GM13976 (cell line): ENCODE measurements at regions not wholly inside any gene's neighbourhood (a gene's known extent, or its start where the extent isn't known, plus 50 kb on each side); places are given as distances from the start of the nearest gene placed in this dataset.
"Not testable (repeated sequence)": the region's sequence is repeated elsewhere in the genome, so short reads cannot be mapped to it uniquely, and the experiment has no call there.

ENCODE experiments used
- DNase-seq: peaks from one replicate; pipeline ENCODE4 v3.0.0; 2012; ENCODE audit warnings: low spot score
- CTCF ChIP-seq: IDR thresholded peaks from 2 replicates; pipeline ENCODE4 v1.5.1; 2012; ENCODE audit warnings: borderline replicate concordance, mild to moderate bottlenecking; ENCODE audit not compliant: insufficient read depth; ENCODE audit errors: extremely low read depth, missing control alignments, control extremely low read depth
- in situ Hi-C: fragments of 300-500 bp; cut with MboI; formaldehyde crosslinking; loops from one replicate; pipeline ENCODE4 v1.12.0; 2022; ENCODE audit warnings: low sequenced_read_pairs, mixed read lengths, inconsistent platforms; ENCODE audit not compliant: unreplicated experiment

DNA sequence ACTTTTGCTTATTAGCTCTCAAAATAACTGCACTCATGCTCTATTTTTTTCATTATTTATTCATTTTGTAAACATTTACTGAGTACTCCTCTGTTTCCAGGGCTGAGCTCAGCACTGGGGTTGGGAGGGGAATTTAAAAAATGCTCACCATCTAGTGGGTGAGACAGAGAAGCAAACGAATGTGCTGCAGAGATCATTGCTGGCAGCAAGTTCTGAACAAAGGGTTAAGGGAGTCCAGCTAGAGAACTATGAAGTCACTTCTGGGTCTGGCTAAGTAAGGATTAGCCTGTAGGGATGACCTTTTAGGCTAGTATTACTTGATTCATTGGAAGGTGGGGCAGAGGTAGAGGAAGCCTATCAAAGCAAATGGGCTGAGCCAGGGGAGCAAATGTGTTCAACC lies 99.1 kb upstream of the ZNF644 start:
- in situ Hi-C loops = no loop called here
- no peak for TF ChIP-seq CTCF
- DNase-seq = no peak

DNA sequence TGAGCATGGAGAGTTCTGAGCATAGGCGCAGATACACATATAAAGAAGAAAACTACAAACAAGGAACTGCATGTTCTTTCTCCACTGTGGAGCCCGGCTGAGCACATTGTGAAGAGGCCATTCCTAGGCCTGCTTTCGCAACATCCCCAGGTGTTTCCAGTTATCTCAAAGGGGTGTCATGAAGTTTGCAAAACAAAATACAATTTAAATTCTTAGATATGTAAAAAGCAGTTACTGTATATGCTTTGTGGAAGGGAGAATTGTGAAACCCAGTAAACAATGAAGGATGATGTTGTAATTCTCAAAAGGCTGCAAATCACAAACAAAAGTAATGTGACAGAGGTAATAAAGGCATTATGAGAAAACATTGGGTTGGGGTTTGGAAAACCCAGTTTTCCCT lies 98.6 kb upstream of the ZNF644 start:
- in situ Hi-C loops = no loop called here
- TF ChIP-seq CTCF = no peak
- no peak for DNase-seq

DNA sequence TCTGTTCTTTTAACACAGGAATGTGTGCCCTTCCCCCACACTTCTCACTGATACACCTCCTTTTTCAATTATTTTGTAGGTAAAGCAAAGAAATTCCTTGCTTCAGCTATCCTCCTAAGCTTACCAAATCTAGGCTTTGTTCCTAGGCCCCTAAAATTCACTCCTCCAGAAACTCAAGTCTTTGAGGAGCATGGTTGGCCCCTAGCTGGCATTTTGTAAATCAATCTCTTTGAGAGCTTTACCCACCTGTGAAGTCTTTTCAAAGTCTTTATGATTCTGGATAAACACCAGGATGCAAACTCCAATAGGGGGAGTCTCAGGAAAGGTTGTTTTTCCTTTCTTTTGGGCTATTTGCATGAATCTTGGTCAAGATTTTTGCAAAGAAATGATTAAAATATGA lies 82.9 kb upstream of the ZNF644 start:
- in situ Hi-C loops = no loop called here
- DNase-seq = no peak
- TF ChIP-seq CTCF = no peak

GRCh38 chr1:91101328-91101727 lies 79.5 kb upstream of the ZNF644 start:
- TF ChIP-seq CTCF = no peak
- DNase-seq = no peak
- in situ Hi-C loops = no loop called here

- DNase-seq = no peak
- in situ Hi-C loops = no loop called here
These were observed 78.1 kb upstream of the ZNF644 start for GRCh38 chr1:91099746-91100621.

GRCh38 chr1:91098299-91098906 lies 76.6 kb upstream of the ZNF644 start:
- no peak for TF ChIP-seq CTCF
- DNase-seq = no peak
- in situ Hi-C loops = no loop called here

More at GRCh38 chr1:91099746-91100621, 78.1 kb upstream of the ZNF644 start:
- TF ChIP-seq CTCF = no peak

GRCh38 chr1:91095321-91095720 lies 73.5 kb upstream of the ZNF644 start:
- in situ Hi-C loops, DNase-seq: not testable (repeated sequence)
